LHCN-M2 (cell line): ENCODE measurements at regions not wholly inside any gene's neighbourhood (a gene's known extent, or its start where the extent isn't known, plus 50 kb on each side); places are given as distances from the start of the nearest gene placed in this dataset.
A peak's percentile ranks its signal among the peaks of the same experiment; 100 is the strongest.
"Not testable (repeated sequence)": the region's sequence is repeated elsewhere in the genome, so short reads cannot be mapped to it uniquely, and the experiment has no call there.

Experiments
- DNase-seq: peaks from one replicate; pipeline ENCODE4 v3.0.0-alpha.2; 2012; ENCODE audit warnings: low read depth

DNA sequence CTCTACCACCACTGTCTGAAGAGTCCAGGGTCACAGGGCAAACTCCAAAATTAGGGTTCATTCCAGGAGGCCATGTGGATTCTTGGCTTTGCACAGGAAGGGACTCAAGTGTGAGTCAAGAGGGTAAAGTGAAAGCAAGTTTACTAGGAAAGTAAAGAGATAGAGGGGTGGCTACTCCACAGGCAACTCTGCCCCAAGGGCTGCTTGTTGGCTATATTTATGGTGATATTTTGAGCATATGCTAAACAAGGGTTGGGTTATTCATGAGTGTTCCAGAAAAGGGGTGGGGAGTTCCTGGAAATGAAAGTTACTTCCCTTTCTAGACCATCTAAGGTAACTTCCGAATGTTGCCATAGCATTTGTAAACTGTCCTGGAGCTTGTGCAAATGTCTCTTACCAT is 1222.0 kb upstream of the TENM3 start:
- no peak for DNase-seq

DNA sequence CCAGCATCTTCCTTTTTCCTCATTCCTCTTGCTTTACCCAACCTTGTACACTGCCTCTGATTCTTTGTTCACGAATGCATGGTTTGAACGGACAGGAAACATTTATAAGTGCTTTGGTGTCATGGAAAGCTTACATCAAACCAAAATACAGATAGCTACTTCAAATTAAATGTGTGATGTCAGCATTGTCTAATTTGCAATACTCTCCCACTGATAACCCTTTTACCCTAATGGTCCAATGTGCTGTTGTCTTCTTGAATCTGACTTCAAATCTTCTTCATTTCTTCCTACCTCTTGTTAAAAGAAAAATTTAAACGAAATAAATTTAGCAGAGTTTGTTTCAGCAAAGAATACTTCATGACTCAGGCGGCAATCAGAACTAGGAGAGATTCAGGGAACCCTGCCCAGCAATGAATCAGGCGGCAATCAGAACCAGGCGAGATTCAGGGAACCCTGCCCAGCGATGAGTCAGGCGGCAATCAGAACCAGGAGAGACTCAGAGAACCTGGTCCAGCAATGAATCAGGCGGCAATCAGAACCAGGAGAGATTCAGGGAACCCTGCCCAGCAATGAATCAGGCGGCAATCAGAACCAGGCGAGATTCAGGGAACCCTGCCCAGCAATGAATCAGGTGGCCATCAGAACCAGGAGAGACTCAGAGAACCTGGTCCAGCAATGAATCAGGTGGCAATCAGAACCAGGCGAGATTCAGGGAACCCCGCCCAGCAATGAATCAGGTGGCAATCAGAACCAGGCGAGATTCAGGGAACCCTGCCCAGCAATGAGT is 1212.9 kb upstream of the TENM3 start:
- DNase-seq: not testable (repeated sequence)

DNA sequence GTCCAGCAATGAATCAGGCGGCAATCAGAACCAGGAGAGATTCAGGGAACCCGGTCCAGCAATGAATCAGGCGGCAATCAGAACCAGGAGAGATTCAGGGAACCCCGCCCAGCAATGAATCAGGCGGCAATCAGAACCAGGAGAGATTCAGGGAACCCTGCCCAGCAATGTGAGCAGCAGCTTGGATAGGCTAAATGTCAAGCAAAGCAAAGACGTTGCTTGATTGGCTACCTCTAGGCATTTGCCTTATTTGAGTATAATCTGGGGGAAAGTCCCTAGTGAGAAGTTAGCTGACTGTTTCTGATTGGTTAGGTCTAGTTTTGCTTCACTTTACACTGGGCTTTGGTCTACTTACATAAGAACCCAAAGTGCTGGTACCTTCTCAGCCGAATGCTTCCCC is 1212.2 kb upstream of the TENM3 start:
- DNase-seq: no peak

DNA sequence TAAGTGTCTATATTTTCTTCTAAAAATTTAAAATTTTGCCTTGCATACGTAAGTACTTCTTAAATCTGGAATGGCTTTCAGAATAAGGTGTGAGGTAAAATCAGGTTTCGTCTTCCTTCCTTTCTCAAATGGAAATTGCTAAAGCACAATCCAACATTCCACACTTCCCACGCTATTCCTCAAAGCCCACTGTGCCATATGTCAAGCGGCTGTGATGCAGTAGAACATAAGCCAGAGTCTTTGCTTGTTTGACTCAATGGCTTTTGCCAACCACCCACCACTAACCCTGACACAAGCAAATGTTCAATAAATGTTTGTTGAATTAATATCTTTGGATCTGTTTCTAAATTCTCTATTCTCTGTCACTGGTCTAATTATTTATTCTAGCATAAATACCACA is 1199.7 kb upstream of the TENM3 start:
- DNase-seq: no peak

DNA sequence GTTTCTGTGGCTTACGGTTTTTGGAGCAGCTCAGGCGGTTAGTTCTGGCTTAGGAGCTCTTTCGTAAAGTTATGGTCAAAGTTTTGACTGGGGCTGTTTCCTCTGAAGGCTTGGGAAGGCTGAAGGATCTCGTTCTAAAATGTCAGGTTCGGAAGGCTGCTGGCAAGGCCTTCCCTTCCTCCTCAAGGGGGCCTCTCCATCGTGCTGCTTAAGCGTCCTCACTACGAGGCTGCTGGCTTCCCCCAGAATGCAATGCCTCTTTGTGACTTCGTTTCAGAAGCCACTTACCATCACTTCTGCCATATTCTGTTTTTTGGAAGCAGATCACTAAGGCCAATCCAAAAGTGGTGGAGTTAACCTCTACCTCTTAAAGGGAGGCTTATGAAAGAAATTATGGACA is 1196.4 kb upstream of the TENM3 start:
- no peak for DNase-seq

DNA sequence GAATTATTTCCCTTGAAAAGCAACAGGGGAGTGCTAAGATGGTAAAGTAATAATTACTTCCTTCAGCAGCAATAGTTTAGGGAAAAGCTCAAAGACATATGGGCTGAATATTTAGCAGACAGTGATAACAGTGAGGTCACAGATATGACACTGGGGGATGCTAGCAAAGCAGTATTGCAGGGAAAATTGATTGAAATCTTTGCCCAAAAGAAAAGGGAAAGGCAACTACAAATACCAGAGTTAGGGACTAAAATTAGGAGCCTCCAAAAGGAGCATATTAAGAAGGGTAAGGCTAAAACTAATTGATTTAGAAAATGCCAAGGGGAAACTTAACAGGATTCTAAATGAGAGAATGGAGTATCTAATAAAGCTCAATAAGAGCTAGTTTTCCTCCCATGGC is 1191.3 kb upstream of the TENM3 start:
- no peak for DNase-seq

DNA sequence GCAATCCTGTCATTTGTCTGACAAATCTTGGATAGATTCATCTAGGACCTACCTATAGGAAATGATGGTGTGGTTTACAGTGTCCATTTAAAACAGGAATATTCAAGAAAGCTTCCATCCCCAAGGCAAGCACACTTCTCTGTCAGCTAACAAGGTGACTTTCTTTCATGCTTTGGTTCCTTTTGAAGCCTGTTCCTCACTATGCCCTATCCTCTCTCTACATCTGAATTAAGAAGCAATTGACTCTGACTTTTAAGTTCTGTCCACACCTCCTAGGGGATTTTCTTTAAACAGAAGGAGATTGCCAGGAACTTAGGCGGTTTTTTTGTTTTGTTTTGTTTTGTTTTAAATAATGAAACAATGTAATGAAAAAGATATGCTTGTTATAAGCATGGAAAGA is 1181.4 kb upstream of the TENM3 start:
- DNase-seq: no peak

DNA sequence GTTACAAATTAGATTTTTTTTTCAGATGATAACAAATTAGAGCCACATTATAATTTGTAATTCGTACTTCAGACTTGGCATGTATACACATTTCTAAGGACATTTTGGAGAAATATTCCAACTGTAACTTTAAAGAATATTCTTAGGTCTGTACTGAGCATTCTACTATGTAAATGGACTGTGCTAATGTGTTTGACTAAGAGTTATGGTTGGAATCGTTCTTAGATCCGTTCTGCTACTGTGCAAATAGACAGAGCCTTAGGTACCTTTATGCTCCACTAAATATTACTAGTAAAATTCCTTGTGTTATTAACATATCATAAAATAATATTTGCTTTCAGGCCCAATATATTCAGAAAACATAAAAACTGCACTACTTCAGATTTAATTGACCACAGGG is 1180.0 kb upstream of the TENM3 start:
- no peak for DNase-seq

DNA sequence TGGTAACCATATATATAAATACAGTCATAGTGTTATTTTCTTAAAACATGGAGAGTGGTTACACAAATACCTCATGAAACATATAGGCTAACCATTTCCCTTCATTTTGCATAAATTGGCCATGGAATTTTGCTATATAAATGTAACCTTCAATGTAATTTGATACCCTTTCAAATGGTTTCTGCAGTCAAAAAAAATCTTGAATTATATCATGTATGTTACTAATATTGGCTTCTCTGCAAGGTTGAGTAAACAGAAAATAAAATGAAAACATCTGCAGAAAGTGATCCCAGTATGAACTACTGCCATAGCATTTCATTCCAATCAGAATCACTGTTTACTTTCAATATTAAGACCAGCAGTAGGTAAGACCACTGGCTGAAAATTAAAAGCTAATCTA is 1165.9 kb upstream of the TENM3 start:
- DNase-seq: no peak

DNA sequence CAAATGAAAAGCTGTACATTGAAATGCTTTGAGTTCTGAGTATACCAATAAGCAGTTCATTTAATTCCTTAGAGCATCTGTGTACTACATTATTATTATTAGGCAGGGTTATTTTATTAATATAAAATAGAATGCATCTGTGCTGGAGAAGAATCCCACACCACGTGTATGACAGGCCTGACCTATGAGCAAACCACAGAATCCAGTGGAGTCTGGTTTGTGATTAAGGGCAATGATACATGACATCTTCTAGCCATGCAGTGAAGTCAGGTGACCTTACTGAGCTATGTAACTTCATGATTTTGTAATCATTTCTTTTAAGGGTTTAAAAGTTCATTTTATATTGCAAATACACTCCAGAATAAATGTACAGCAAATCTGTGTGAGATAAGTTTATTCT is 1165.0 kb upstream of the TENM3 start:
- no peak for DNase-seq

DNA sequence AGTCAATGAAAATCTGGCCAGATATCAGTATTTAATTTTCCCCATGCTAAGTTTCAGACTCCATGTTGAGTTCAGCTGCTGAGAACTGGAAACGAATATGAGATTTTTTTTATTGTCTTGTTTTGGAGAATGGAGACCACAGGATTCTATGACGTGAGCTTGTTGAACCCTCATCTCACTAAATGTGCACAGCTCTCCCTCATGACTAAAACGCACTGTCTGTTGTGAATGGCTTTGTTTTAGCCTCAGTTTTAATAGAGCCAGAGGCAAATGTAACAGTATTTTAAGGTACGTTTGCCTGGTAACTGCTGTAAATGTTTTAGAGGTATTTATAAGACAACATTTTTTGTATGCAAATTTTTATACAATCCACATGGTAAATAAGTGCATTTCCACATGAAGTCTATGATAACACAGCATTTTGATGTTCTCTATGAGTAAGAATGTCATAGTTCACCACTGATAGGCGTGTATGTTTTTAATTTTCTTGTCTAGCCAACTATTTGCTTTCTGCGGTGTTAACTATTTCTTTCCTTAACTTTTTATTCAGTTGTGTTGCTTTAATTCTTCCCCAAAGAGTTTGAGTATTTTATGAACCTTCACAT is 1159.3 kb upstream of the TENM3 start:
- DNase-seq: no peak

DNA sequence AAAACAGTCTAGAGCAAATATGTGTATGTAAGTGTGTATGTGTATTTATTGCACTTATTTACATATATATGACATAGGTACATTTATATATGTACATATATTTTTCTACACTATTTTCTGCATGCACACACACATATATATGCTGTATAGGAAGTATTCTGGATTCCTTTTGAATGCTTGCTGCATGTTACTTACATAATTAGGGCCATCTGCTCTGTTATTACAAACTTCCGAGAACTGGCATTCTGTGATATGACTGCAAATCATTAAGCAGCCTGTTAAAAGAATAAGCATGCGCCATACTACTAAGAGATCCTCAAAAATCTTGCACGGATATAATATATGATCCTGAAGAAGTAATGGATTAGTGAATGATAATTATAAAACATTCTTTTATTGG is 1157.6 kb upstream of the TENM3 start:
- DNase-seq: no peak

DNA sequence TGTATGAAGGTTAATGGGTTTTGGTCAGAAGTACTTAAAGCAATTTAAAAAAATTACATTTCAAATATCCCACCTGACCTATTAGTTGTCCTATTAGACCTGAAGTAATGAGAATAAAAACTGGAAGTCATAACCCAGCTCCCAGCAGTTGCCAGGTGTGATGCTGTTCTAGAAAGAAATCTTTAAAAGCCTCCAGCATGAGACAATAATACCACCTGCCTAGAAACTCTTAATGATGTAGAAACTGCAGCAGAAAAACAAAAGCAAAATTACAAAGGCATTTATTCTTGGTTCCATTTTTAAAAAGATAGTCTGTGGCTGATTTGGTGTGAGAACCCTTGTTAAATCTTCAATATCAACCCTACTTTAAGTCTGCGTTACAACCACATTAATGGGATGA is 1137.7 kb upstream of the TENM3 start:
- no peak for DNase-seq

DNA sequence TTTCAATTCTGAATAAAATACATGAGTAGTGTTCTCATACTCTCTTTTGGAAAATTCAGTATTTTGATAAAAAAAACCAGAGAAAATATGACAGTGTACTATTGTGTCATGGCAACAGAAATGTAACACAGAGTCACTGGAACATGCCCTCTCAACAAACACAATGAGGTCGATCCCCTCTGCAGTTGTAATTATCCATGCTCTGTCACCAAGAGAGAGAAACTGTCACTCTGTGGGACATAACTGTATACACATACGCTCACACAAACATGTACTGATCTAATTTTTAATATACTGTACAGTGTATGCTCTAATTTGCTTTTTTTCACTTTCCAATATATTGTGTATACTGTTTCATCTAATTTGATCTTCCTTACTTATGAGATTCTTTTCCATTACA is 1136.8 kb upstream of the TENM3 start:
- no peak for DNase-seq

DNA sequence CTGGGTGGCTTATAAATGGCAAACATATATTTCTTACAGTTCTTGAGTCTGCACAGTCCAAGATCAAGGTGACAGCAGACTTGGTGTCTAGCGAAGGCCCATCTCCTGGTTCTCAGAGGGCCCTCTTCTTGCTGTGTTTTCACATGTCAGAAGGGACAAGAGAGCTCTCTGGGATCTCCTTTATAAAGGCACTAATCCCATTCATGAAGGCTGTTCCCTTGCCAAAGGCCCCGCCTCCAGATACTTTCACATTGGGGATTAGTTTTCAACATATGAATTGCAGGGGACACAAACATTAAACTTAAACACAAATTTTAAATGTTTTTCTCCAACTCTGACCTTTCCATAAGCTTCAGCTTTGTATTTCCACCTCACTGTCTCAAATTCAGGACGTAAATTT is 1135.0 kb upstream of the TENM3 start:
- no peak for DNase-seq

DNA sequence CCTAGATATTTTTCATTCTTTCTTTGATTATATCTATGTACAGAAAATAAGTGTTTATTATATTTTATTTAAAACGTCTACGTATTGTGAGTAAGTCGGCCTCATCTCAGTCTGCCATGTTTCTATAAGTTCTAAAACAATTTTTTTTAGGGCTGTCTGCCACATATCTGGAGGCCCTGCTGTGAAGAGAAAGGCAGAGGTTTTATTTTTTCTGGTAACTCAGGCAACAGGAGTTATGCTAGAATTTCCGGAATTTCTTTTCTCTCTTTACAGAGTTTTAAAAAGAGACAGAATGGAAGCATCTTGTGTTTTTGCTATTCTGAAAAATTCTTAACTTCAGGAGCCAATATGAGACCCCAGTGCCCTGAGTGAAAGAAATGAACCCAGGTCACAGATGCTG is 1124.0 kb upstream of the TENM3 start:
- DNase-seq: no peak

DNA sequence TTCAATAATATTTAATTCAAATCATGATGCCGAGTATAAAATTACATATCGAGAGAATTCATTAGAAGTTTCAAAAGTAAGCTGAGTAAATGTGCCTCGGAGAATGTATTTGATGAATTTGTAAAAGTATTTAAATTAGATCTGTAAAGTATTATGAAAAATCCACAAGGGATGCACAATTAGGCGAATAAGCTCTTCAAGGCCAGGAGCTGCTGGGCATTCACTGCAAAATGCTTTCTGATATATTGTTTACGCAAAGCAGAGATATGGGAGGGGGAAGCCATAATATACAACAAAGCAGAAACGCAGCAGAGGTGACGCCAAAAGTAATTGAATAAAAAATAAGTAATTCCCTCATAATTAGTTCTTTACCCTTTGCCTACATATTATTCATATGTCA is 1121.5 kb upstream of the TENM3 start:
- DNase-seq: no peak

DNA sequence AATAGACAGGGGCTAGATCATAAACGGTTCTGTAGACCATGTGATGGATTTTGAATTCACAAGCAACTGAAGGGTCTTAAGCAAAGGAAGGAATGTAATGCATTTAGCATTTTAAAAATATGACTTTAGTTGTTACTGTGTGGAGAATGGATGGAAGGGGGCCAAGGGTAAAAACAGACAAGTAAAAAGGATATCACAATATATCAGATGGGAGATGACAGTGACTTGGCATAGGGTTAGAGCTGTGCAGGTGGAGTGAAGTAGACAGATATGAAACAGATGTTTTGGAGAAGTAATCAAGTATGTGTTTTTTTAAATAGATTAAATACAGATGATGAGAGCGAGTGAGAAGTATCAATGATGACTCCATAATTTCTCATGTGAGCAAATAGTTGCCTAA is 1116.0 kb upstream of the TENM3 start:
- no peak for DNase-seq

DNA sequence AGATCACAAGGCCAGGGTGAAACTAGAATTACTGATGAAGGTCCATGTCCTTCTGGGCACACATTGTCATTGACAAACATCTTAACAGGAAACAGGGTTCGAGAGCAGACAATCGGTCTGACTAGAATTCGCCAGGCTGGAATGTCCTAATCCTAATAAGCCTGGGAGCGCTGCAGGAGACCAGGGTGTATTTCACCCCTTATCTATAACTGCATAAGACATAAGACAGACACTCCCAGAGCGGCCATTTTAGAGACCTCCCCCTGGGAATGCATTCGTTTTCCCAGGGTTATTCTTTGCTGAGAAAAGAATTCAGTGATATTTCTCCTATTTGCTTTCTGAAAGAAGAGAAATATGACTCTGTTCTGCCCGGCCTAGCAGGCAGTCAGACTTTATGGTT is 1112.9 kb upstream of the TENM3 start:
- not testable (repeated sequence) for DNase-seq

DNA sequence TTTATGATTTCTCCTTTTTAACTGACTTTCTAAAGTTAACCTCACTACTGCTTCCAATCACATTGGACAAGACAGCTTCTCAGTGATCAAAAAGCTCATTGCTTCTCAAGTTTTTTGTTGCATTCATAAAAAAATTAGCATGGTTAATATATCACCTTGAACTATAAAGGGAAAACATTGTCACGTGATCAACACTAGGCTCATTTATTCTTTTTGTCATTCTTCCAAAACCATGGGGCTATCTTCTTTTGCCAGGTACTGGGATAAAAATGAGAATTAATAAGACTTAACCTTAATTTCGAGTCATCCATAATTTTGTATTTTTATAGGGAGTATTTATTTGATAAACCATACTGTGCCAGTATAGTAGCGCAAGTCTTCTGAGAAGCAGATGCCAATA is 1105.9 kb upstream of the TENM3 start:
- DNase-seq: no peak

DNA sequence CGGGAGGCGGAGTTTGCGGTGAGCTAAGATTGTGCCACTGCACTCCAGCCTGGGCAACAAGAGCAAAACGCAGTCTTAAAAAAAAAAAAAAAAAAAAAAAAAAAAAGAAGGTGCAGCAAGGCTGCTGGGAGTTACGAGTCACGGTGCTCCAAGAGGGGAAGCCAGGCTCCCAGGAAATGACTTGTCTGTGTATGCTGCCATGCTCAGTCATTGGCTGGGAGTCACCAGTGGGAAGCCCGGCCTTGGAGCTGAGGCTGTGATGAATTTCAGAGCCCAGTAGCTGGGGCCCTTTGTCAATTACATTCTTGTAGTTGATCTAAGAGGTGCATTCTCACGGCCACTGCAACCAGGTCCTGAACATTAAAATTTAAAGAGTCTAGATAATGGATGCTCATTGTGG is 1105.1 kb upstream of the TENM3 start:
- DNase-seq: no peak

DNA sequence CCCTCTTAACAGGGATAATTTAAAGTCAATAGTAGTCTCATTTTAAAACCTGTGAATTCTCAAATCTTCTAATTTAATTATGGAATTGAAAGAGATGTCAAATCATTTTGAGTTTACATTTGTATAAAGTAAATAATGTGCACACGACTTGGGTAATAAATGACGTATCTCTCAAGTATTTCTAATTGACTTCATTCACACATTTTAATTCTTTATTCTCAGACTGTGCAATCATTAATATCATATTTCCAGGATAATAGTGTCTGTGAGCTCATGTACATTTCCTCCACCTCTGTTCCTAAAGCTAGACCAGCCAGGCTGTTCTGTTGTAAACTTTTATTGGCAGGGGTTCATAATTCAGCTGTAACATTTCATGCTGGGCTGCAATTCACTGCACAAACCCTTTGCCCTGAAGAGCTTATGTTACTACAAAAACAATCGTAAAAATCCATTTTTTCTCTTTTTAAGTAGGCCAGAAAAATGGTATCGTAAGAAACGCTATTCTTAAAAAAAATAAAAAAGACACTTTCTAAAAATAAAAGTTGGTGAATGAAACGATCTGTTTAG is 1103.1 kb upstream of the TENM3 start:
- DNase-seq: no peak

DNA sequence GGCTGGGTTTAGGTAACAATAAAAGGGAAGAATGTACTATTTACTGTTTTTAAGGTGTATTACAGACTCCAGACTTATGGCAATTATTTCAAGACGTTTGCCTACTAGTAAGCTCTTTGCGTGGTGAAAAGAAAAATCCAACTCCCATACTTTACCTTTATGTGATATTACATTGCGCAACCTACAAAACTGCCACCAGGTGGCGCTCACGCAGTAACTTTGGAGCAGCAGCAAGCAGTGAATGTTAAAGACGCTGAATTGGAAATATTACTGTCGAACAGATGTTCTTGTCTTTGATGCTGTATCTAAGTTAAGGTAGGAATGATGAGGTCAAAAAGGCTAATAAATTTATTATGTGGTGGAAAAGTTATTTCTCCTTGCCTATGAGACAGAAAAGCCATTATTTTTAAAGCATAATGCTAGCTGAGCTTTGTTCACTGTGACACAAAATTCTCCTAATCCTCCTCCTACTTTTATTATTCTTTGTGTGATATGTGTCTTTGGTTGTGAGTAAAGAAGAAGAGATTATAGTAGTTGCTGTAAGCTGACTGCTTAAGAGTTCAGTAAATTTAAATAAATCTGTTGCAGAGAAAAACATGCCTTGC is 1099.8 kb upstream of the TENM3 start:
- DNase-seq: peak; percentile 60
